Endothelial cell of umbilical vein (primary cell): ENCODE measurements at regions not wholly inside any gene's neighbourhood (a gene's known extent, or its start where the extent isn't known, plus 50 kb on each side); places are given as distances from the start of the nearest gene placed in this dataset.

Source experiments
- CTCF ChIP-seq, 2 donors: IDR thresholded peaks; 1 replicate in 1 of 2; 2 replicates in 1 of 2; pipeline ENCODE4 v1.5.1; 2011; ENCODE audit warnings: low read length in 2 of 2, mild to moderate bottlenecking in 2 of 2, moderate library complexity in 2 of 2, control low read depth in 1 of 2, inconsistent platforms in 1 of 2, low read depth in 1 of 2; ENCODE audit not compliant: insufficient read depth in 1 of 2; ENCODE audit errors: extremely low read depth in 1 of 2
- POLR2AphosphoS5 ChIP-seq: IDR thresholded peaks from 2 replicates; pipeline ENCODE4 v1.6.1; 2012; ENCODE audit warnings: low read depth, mild to moderate bottlenecking, control low read depth, low read length, moderate library complexity; ENCODE audit not compliant: insufficient read depth

- TF ChIP-seq POLR2AphosphoS5 = no peak
- no peak for TF ChIP-seq CTCF (IDR thresholded peaks at IDR 0.05; ENCODE audit: extremely low read depth in 1 of 2, insufficient read depth in 1 of 2, low read depth in 1 of 2, low read length in 2 of 2)
Measured at GRCh38 chrX:16267431-16267830, 100.2 kb downstream of the MAGEB17 start.
